GM19099 (cell line): ENCODE measurements at regions not wholly inside any gene's neighbourhood (a gene's known extent, or its start where the extent isn't known, plus 50 kb on each side); places are given as distances from the start of the nearest gene placed in this dataset.
A peak's percentile ranks its signal among the peaks of the same experiment; 100 is the strongest.

ENCODE experiments used
- POLR2A ChIP-seq: IDR thresholded peaks from 3 replicates; pipeline ENCODE4 v1.6.1; 2011; ENCODE audit warnings: low read depth; ENCODE audit not compliant: insufficient read length; ENCODE audit errors: extremely low read depth

GRCh38 chr9:39464122-39464777 lies 108.8 kb downstream of the SPATA31A1 start:
- TF ChIP-seq POLR2A: peak; percentile 20

GRCh38 chr9:39587844-39588499 lies 232.5 kb downstream of the SPATA31A1 start:
- no peak for TF ChIP-seq POLR2A

- TF ChIP-seq POLR2A: no peak
Observed at GRCh38 chr9:39588500-39589137, 233.2 kb downstream of the SPATA31A1 start.
